H1 (cell line): ENCODE measurements at regions not wholly inside any gene's neighbourhood (a gene's known extent, or its start where the extent isn't known, plus 50 kb on each side); places are given as distances from the start of the nearest gene placed in this dataset.

Experiments used
- CTCF ChIA-PET: fragments of 300-600 bp; sonication (Branson Sonifier 250); formaldehyde crosslinking; loops from one replicate; lab custom pipeline; 2021; ENCODE audit not compliant: partially characterized antibody; lab: Charles Lee
- POLR2A ChIA-PET: fragments of 300-600 bp; sonication (Branson Sonifier 250); formaldehyde crosslinking; loops from one replicate; lab custom pipeline; 2021; ENCODE audit warnings: inconsistent platforms; ENCODE audit not compliant: partially characterized antibody; lab: Charles Lee
- DNase-seq, 2 experiments: peaks; one replicate each; pipeline versions ENCODE4 v3.0.0 to v3.0.0-alpha.2; 2010 to 2022; ENCODE audit warnings: low spot score in 2 of 2, low read depth in 1 of 2, mixed read lengths in 1 of 2
- FAIRE-seq: peaks from 2 replicates; lab custom pipeline; 2011; peaks lifted over from hg19 to GRCh38; lab: Jason Lieb, UNC
- H2AFZ ChIP-seq: 2 replicates; pipeline ENCODE4 v1.8.1; 2012; ENCODE audit warnings: low read length, inconsistent platforms
- H2AK5ac ChIP-seq: 2 replicates; pipeline ENCODE4 v1.6.1; 2013; ENCODE audit warnings: low read depth, low read length
- H2BK120ac ChIP-seq: replicated peaks from 2 replicates; pipeline ENCODE3; 2013; ENCODE audit warnings: low read depth, low read length, inconsistent platforms
- H2BK12ac ChIP-seq: 2 replicates; pipeline ENCODE4 v1.6.1; 2013; ENCODE audit warnings: low read depth, low read length
- H2BK15ac ChIP-seq: 2 replicates; pipeline ENCODE4 v1.6.1; 2013; ENCODE audit warnings: low read length
- H2BK20ac ChIP-seq: 2 replicates; pipeline ENCODE4 v1.6.1; 2013; ENCODE audit warnings: low read length
- H2BK5ac ChIP-seq: 2 replicates; pipeline ENCODE4 v1.6.1; 2013; ENCODE audit warnings: low read depth, low read length
- H3K14ac ChIP-seq: 2 replicates; pipeline ENCODE4 v1.6.1; 2013; ENCODE audit warnings: inconsistent platforms; ENCODE audit not compliant: insufficient read length
- H3K18ac ChIP-seq: 2 replicates; pipeline ENCODE4 v1.6.1; 2013; ENCODE audit warnings: low read length; ENCODE audit errors: extremely low read depth
- H3K23ac ChIP-seq: 2 replicates; pipeline ENCODE4 v1.6.1; 2013; ENCODE audit warnings: inconsistent platforms; ENCODE audit not compliant: insufficient read length
- H3K23me2 ChIP-seq: 2 replicates; pipeline ENCODE4 v1.6.1; 2013; ENCODE audit warnings: low read depth, low read length
- H3K27ac ChIP-seq: 2 replicates; pipeline ENCODE4 v1.6.1; 2011; ENCODE audit warnings: low read depth, low read length, inconsistent platforms
- H3K27me3 ChIP-seq, 4 experiments: replicated peaks in 1 of 4; 1 replicate in 1 of 4; 2 replicates in 3 of 4; pipeline versions ENCODE4 v1.6.1 to v1.8.1; 2011 to 2013; ENCODE audit warnings: low read length in 3 of 4, mild to moderate bottlenecking in 3 of 4, inconsistent platforms in 2 of 4, mixed read lengths in 2 of 4, moderate library complexity in 1 of 4; ENCODE audit not compliant: control insufficient read depth in 3 of 4, insufficient read depth in 3 of 4; ENCODE audit errors: extremely low read depth in 1 of 4
- H3K36me3 ChIP-seq, 4 experiments: 2 replicates each; pipeline versions ENCODE4 v1.6.1 to v1.8.1; 2011 to 2013; ENCODE audit warnings: mild to moderate bottlenecking in 4 of 4, low read length in 3 of 4, moderate library complexity in 2 of 4, control low read depth in 1 of 4, inconsistent platforms in 1 of 4; ENCODE audit not compliant: insufficient read depth in 4 of 4, control insufficient read depth in 2 of 4
- H3K4ac ChIP-seq: replicated peaks from 2 replicates; pipeline ENCODE3; 2013; ENCODE audit warnings: low read length, low read depth, mixed read lengths, inconsistent platforms; ENCODE audit not compliant: insufficient read length
- H3K4me1 ChIP-seq, 4 experiments: replicated peaks in 1 of 4; 1 replicate in 1 of 4; 2 replicates in 3 of 4; pipeline versions ENCODE4 v1.6.1 to v1.8.1; 2011 to 2013; ENCODE audit warnings: low read length in 3 of 4, inconsistent platforms in 2 of 4, mixed read lengths in 1 of 4; ENCODE audit not compliant: insufficient read depth in 4 of 4, control insufficient read depth in 3 of 4
- H3K4me2 ChIP-seq, 2 experiments: 2 replicates each; pipeline versions ENCODE4 v1.6.1 to v1.8.1; 2011 to 2013; ENCODE audit warnings: low read depth in 2 of 2, low read length in 2 of 2, control low read depth in 1 of 2, inconsistent platforms in 1 of 2, mild to moderate bottlenecking in 1 of 2; ENCODE audit not compliant: insufficient read depth in 1 of 2
- H3K4me3 ChIP-seq, 4 experiments: fragments of 200-600, 300-600 bp in 1 of 4; sonication (generic), shearing (Covaris generic), sonication (Bioruptor Twin) in 1 of 4; 2 replicates each; pipeline versions ENCODE4 v1.5.1 to v1.8.1; 2011 to 2016; ENCODE audit warnings: low read length in 4 of 4, low read depth in 3 of 4, control low read depth in 2 of 4, inconsistent platforms in 2 of 4, mild to moderate bottlenecking in 2 of 4, mixed read lengths in 1 of 4, moderate library complexity in 1 of 4; ENCODE audit not compliant: insufficient read depth in 2 of 4; ENCODE audit errors: extremely low read depth in 1 of 4
- H3K56ac ChIP-seq: replicated peaks from 2 replicates; pipeline ENCODE3; 2013; ENCODE audit warnings: low read depth, mild to moderate bottlenecking, mixed read lengths, low read length, inconsistent platforms; ENCODE audit not compliant: insufficient read length
- H3K79me1 ChIP-seq: 2 replicates; pipeline ENCODE4 v1.6.1; 2013; ENCODE audit warnings: low read depth, low read length, control low read depth
- H3K79me2 ChIP-seq, 2 experiments: 2 replicates each; pipeline versions ENCODE4 v1.6.1 to v1.8.1; 2012 to 2013; ENCODE audit warnings: low read length in 2 of 2, mild to moderate bottlenecking in 2 of 2, inconsistent platforms in 1 of 2; ENCODE audit not compliant: insufficient read depth in 2 of 2, control insufficient read depth in 1 of 2
- H3K9ac ChIP-seq, 4 experiments: replicated peaks in 1 of 4; 1 replicate in 1 of 4; 2 replicates in 3 of 4; pipeline versions ENCODE4 v1.6.1 to v1.8.1; 2011 to 2013; ENCODE audit warnings: low read depth in 3 of 4, low read length in 3 of 4, control low read depth in 2 of 4, mild to moderate bottlenecking in 2 of 4, moderate library complexity in 2 of 4, inconsistent platforms in 1 of 4; ENCODE audit errors: extremely low read depth in 1 of 4
- H3K9me3 ChIP-seq, 2 experiments: 2 replicates each; pipeline versions ENCODE4 v1.6.1 to v1.8.1; 2012 to 2013; ENCODE audit warnings: mild to moderate bottlenecking in 2 of 2, moderate library complexity in 2 of 2, control low read depth in 1 of 2, inconsistent platforms in 1 of 2, low read depth in 1 of 2, low read length in 1 of 2, mixed read lengths in 1 of 2; ENCODE audit not compliant: insufficient read depth in 2 of 2
- H4K20me1 ChIP-seq, 2 experiments: replicated peaks in 1 of 2; 2 replicates each; pipeline versions ENCODE3 to v1.8.1; 2011 to 2013; ENCODE audit warnings: inconsistent platforms in 2 of 2, low read length in 2 of 2, mild to moderate bottlenecking in 1 of 2; ENCODE audit not compliant: insufficient read depth in 2 of 2, control insufficient read depth in 1 of 2
- H4K5ac ChIP-seq: 2 replicates; pipeline ENCODE4 v1.6.1; 2013; ENCODE audit warnings: low read length, low read depth, mixed read lengths, inconsistent platforms; ENCODE audit not compliant: insufficient read length
- H4K8ac ChIP-seq: 2 replicates; pipeline ENCODE4 v1.8.0; 2013; ENCODE audit warnings: mild to moderate bottlenecking, moderate library complexity, low read length, inconsistent platforms; ENCODE audit not compliant: insufficient read depth; ENCODE audit errors: extremely low read depth
- H4K91ac ChIP-seq: replicated peaks from 2 replicates; pipeline ENCODE3; 2013; ENCODE audit warnings: low read length, mixed read lengths, inconsistent platforms; ENCODE audit not compliant: insufficient read length
- ATF3 ChIP-seq: IDR thresholded peaks from 2 replicates; pipeline ENCODE4 v1.6.1; 2011; ENCODE audit warnings: low read depth, mild to moderate bottlenecking, low read length; ENCODE audit not compliant: insufficient read depth
- JUN ChIP-seq: IDR thresholded peaks from 2 replicates; pipeline ENCODE4 v1.6.1; 2011; ENCODE audit warnings: low read depth, mild to moderate bottlenecking, improper control_type of control experiment, low read length
- TAF1 ChIP-seq: IDR thresholded peaks from 2 replicates; pipeline ENCODE4 v1.6.1; 2011; ENCODE audit warnings: mild to moderate bottlenecking, low read depth, low read length
- WGBS, 2 experiments: shearing (Covaris generic) in 1 of 2; methylation state at CpG; one replicate each; pipeline versions ENCODE4 v1.1.6 to v1.1.7; 2013 to 2015; ENCODE audit warnings: low lambda C conversion rate in 2 of 2, mixed read lengths in 2 of 2, inconsistent platforms in 1 of 2, low coverage in 1 of 2, missing lambda C conversion rate in 1 of 2; ENCODE audit not compliant: insufficient replicate concordance in 2 of 2, insufficient coverage in 1 of 2, insufficient read length in 1 of 2; ENCODE audit errors: extremely low coverage in 1 of 2, missing lambda C conversion rate in 1 of 2; 5-methylcytosine and 5-hydroxymethylcytosine counted together

- 96% methylated on average over 8 of the region's 10 CpGs; no CpG with 5 or more reads in 1 of the 2 experiments for WGBS, 2 experiments
- no peak overlapping the region for H3K4ac ChIP-seq
- H2BK120ac ChIP-seq = no peak overlapping the region
- CTCF ChIA-PET = interaction anchor here (1.2 kb wide), 1 partner anchor 11 kb away, joined by 5 read pairs; no protein-coding TSS in a partner anchor
- no peaks in the 10 kb centered on the region for H3K9me3 ChIP-seq
- no peaks in the 10 kb centered on the region for H3K23me2 ChIP-seq
- H3K79me1 ChIP-seq = no peaks in the 10 kb centered on the region
- peak overlapping the region; percentile 18; the same call in 1 of the 2 replicates for H4K8ac ChIP-seq
- no peaks in the 10 kb centered on the region for H3K79me2 ChIP-seq
- no peak overlapping the region for H2BK15ac ChIP-seq
- H3K36me3 ChIP-seq = no peaks in the 10 kb centered on the region
- no peaks in the 10 kb centered on the region for H3K27me3 ChIP-seq
- no peak overlapping the region for H2BK5ac ChIP-seq
- no peak overlapping the region for H2BK20ac ChIP-seq
- H4K91ac ChIP-seq = no peak overlapping the region
- H3K23ac ChIP-seq = no peak overlapping the region
- H2AK5ac ChIP-seq = no peak overlapping the region
- H3K56ac ChIP-seq = no peak overlapping the region
- H3K4me3 ChIP-seq = no peak overlapping the region
- no peak overlapping the region for H3K14ac ChIP-seq
- peak overlapping the region; percentile 17; the same call in 1 of the 2 replicates for H2BK12ac ChIP-seq
- no peak overlapping the region for H3K27ac ChIP-seq
- peaks cover 0 to 2% (median 0%) of the 10 kb centered on the region in 4 experiments; a peak in 3 of 7 replicates for H3K4me1 ChIP-seq
- H3K9ac ChIP-seq = no peak overlapping the region
- no peak overlapping the region for H3K18ac ChIP-seq
- H4K20me1 ChIP-seq = no peaks in the 10 kb centered on the region
- no peak overlapping the region for H3K4me2 ChIP-seq
- no peak for TF ChIP-seq ATF3
- TF ChIP-seq TAF1 = no peak
- TF ChIP-seq JUN = no peak
- POLR2A ChIA-PET = no interaction called here
- H2AFZ ChIP-seq = no peak overlapping the region
- FAIRE-seq (no peak), DNase-seq (no peak)
- H4K5ac ChIP-seq = no peak overlapping the region
Observed at GRCh38 chr18:77342736-77343135, 93.1 kb downstream of the GALR1 start.
